PC-9 (cell line): ENCODE measurements at regions not wholly inside any gene's neighbourhood (a gene's known extent, or its start where the extent isn't known, plus 50 kb on each side); places are given as distances from the start of the nearest gene placed in this dataset.

Experiments used
- BruUV-seq: library from RNA; stranded (reverse); fragments of 400-500 nt; replicated peaks from 2 replicates; lab custom pipeline; 2021; lab: Mats Ljungman, UMichigan
- CTCF ChIA-PET: fragments of 300-600 bp; sonication (Branson Sonifier 250); formaldehyde crosslinking; loops from one replicate; lab custom pipeline; 2022; ENCODE audit warnings: antibody characterized with exemption; lab: Charles Lee
- POLR2A ChIA-PET: fragments of 300-600 bp; sonication (Branson Sonifier 250); formaldehyde crosslinking; loops from one replicate; lab custom pipeline; 2022; ENCODE audit warnings: antibody characterized with exemption; ENCODE audit not compliant: unreplicated experiment; lab: Charles Lee
- DNase-seq, 2 experiments: peaks; one replicate each; pipeline versions ENCODE4 v3.0.0 to v3.0.0-alpha.2; 2015 to 2022; ENCODE audit warnings: mixed read lengths in 1 of 2
- H2AFZ ChIP-seq: fragments of 200-600 bp; sonication (generic); 2 replicates; pipeline ENCODE4 v1.8.1; 2017; ENCODE audit warnings: antibody characterized with exemption
- H3F3A ChIP-seq: fragments of 200-600 bp; sonication (generic); 2 replicates; pipeline ENCODE4 v1.8.1; 2017; ENCODE audit warnings: antibody characterized with exemption, mild to moderate bottlenecking, low read depth; ENCODE audit not compliant: insufficient read depth
- H3K27ac ChIP-seq: fragments of 200-600 bp; sonication (generic); 2 replicates; pipeline ENCODE4 v1.6.1; 2016; ENCODE audit warnings: mixed run types
- H3K27me3 ChIP-seq: fragments of 200-600 bp; sonication (generic); 2 replicates; pipeline ENCODE4 v1.6.1; 2016; ENCODE audit warnings: low read depth, mixed run types; ENCODE audit not compliant: insufficient read depth
- H3K36me3 ChIP-seq: fragments of 200-600 bp; sonication (generic); 2 replicates; pipeline ENCODE4 v1.6.1; 2016; ENCODE audit warnings: low read depth, mixed run types
- H3K4me1 ChIP-seq: fragments of 200-600 bp; sonication (generic); replicated peaks from 2 replicates; pipeline ENCODE4 v1.6.1; 2016; ENCODE audit warnings: mixed run types; ENCODE audit not compliant: insufficient read depth
- H3K4me2 ChIP-seq: fragments of 200-600 bp; sonication (generic); 2 replicates; pipeline ENCODE4 v1.6.1; 2017; ENCODE audit warnings: mixed run types
- H3K4me3 ChIP-seq: fragments of 200-600 bp; sonication (generic); 2 replicates; pipeline ENCODE4 v1.6.1; 2016; ENCODE audit warnings: mixed run types
- H3K79me2 ChIP-seq: fragments of 200-600 bp; sonication (generic); 2 replicates; pipeline ENCODE4 v1.6.1; 2017; ENCODE audit warnings: low read depth, mixed run types
- H3K9me2 ChIP-seq: fragments of 200-600 bp; sonication (generic); 2 replicates; pipeline ENCODE4 v1.8.1; 2017; ENCODE audit warnings: mild to moderate bottlenecking; ENCODE audit not compliant: insufficient read depth
- H3K9me3 ChIP-seq: fragments of 200-600 bp; sonication (generic); 2 replicates; pipeline ENCODE4 v1.8.1; 2016; ENCODE audit warnings: low read depth; ENCODE audit not compliant: insufficient read depth
- H4K20me1 ChIP-seq: fragments of 200-600 bp; sonication (generic); 2 replicates; pipeline ENCODE4 v1.8.1; 2017; ENCODE audit not compliant: insufficient read depth
- CTCF ChIP-seq: fragments of 200-600 bp; sonication (generic); conservative IDR thresholded peaks from 2 replicates; pipeline ENCODE4 v1.6.1; 2017; ENCODE audit warnings: mixed run types, antibody characterized with exemption, mild to moderate bottlenecking, moderate library complexity
- EZH2 ChIP-seq: fragments of 200-600 bp; sonication (generic); IDR thresholded peaks from 2 replicates; pipeline ENCODE4 v1.8.0; 2017; ENCODE audit warnings: antibody characterized with exemption, low read depth
- intact Hi-C: fragments of 100-400 bp; cut with micrococcal nuclease; formaldehyde crosslinking; loops from one replicate; pipeline ENCODE4 v1.10.0; 2022; ENCODE audit not compliant: unreplicated experiment

GRCh38 chr17:14688134-14688533 lies 387.3 kb downstream of the HS3ST3B1 start:
- Histone ChIP-seq H4K20me1 (no peaks in the 10 kb centered on the region), H3K79me2 (no peaks in the 10 kb centered on the region), H3F3A (no peaks in the 10 kb centered on the region), H3K4me2 (no peak overlapping the region), H3K27me3 (no peaks in the 10 kb centered on the region), H3K9me3 (no peaks in the 10 kb centered on the region), H3K9me2 (no peaks in the 10 kb centered on the region), H2AFZ (no peak overlapping the region), H3K36me3 (no peaks in the 10 kb centered on the region), H3K4me1 (no peaks in the 10 kb centered on the region), H3K27ac (no peak overlapping the region), H3K4me3 (no peak overlapping the region)
- no peak for DNase-seq
- TF ChIP-seq CTCF: no peak
- TF ChIP-seq EZH2: no peak
- no TSS peak for BruUV-seq
- ChIA-PET POLR2A (no interaction called here), CTCF (no interaction called here)
- intact Hi-C loops: no loop called here

- Histone ChIP-seq H3K27ac (no peak overlapping the region), H3F3A (no peaks in the 10 kb centered on the region), H4K20me1 (no peaks in the 10 kb centered on the region), H3K4me1 (no peaks in the 10 kb centered on the region), H3K4me2 (no peak overlapping the region), H3K9me2 (no peaks in the 10 kb centered on the region), H3K4me3 (no peak overlapping the region), H3K36me3 (no peaks in the 10 kb centered on the region), H3K27me3 (0 out of 2 replicates have a peak, but pooled peaks cover 5% of the 10 kb centered on the region), H2AFZ (no peak overlapping the region), H3K9me3 (no peaks in the 10 kb centered on the region), H3K79me2 (no peaks in the 10 kb centered on the region)
- BruUV-seq: no TSS peak
- intact Hi-C loops: no loop called here
- no peak for TF ChIP-seq CTCF
- no peak for TF ChIP-seq EZH2
- no peak for DNase-seq
- CTCF ChIA-PET: no interaction called here
- POLR2A ChIA-PET: no interaction called here
These were observed 371.9 kb downstream of the HS3ST3B1 start for GRCh38 chr17:14672830-14673229.

GRCh38 chr17:14670861-14671260 lies 370.0 kb downstream of the HS3ST3B1 start:
- no peaks in the 10 kb centered on the region for H3K9me2 ChIP-seq
- H3K4me3 ChIP-seq: no peak overlapping the region
- H3K4me2 ChIP-seq: no peak overlapping the region
- BruUV-seq: no TSS peak
- H3K9me3 ChIP-seq: no peaks in the 10 kb centered on the region
- TF ChIP-seq CTCF (no peak), EZH2 (no peak)
- no peaks in the 10 kb centered on the region for H3F3A ChIP-seq
- no peaks in the 10 kb centered on the region for H4K20me1 ChIP-seq
- CTCF ChIA-PET: no interaction called here
- no peak overlapping the region for H3K27ac ChIP-seq
- intact Hi-C loops: no loop called here
- no peaks in the 10 kb centered on the region for H3K4me1 ChIP-seq
- H3K36me3 ChIP-seq: no peaks in the 10 kb centered on the region
- H3K27me3 ChIP-seq: 0 out of 2 replicates have a peak, but pooled peaks cover 5% of the 10 kb centered on the region
- H3K79me2 ChIP-seq: no peaks in the 10 kb centered on the region
- POLR2A ChIA-PET: no interaction called here
- DNase-seq: no peak
- no peak overlapping the region for H2AFZ ChIP-seq
